Amygdala (tissue), 56 donors: ENCODE measurements at regions not wholly inside any gene's neighbourhood (a gene's known extent, or its start where the extent isn't known, plus 50 kb on each side); places are given as distances from the start of the nearest gene placed in this dataset.
"Not testable (repeated sequence)": the region's sequence is repeated elsewhere in the genome, so short reads cannot be mapped to it uniquely, and the experiment has no call there.

Experiments
- DNase-seq, 56 donors: peaks; one replicate each; lab custom pipeline; 2025; lab: John Stamatoyannopoulos, UW

DNA sequence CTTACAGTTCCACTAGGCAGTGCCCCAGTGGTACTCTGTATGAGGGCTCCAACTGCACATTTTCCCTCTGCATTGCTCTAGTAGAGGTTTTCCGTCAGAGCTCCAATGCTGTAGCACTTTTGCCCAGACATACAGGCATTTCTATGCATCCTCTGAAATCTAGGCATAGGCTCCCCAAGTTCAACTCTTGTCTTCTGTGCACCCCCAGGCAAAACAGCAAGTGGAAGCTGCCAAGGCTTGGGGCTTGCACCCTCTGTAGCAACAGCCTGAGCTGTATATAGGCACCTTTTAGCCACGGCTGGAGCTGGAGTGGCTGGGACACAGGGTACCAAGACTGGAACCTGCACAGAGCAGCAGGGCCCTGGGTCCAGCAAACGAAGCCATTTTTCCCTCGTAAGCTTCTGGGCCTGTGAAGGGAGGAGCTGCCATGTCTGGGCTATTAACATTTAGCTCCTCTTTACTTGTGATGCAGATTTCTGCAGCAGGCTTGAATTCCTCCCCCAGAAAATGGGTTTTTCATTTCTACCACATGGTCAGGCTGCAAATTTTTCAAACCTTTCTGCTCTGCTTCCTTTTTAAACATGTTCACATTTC lies 596.2 kb upstream of the ADGRB3 start:
- no peak for DNase-seq

GRCh38 chr6:68032217-68032616 lies 602.9 kb upstream of the ADGRB3 start:
- no peak for DNase-seq

- DNase-seq = no peak
Observed at GRCh38 chr6:68031054-68031453, 604.0 kb upstream of the ADGRB3 start.

GRCh38 chr6:68026483-68026882 lies 608.6 kb upstream of the ADGRB3 start:
- DNase-seq = no peak

- DNase-seq = no peak
Observed at GRCh38 chr6:68025764-68026163, 609.3 kb upstream of the ADGRB3 start.

DNA sequence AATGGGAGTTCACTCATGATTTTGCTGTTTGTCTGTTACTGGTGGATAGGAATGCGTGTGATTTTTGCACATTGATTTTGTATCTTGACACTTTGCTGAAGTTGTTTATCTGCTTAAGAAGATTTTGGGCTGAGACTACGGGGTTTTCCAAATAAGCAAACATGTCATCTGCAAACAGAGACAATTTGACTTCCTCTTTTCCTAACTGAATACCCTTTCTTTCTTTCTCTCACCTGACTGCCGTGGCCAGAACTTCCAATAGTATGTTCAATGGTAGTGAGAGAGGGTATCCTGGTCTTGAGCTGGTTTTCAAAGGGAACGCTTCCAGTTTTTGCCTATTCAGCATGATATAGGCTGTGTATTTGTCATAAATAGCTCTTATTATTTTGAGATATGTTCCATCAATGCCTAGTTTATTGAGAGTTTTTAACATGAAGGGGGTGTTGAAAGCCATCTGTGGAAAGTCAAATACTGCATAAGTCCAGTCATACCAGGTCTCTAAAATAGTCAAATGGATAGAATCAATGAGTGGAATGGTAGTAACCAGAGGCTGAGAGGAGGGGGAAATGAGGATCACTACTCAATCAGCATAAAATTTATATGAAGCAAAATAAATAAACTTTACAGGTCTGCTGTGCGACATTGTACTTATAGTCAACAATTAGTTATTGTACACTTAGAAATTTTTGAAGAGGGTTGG lies 610.4 kb upstream of the ADGRB3 start:
- no peak for DNase-seq

GRCh38 chr6:68022968-68023367 lies 612.1 kb upstream of the ADGRB3 start:
- DNase-seq = not testable (repeated sequence)

- no peak for DNase-seq
Observed at GRCh38 chr6:68013780-68014515, 621.1 kb upstream of the ADGRB3 start.

DNA sequence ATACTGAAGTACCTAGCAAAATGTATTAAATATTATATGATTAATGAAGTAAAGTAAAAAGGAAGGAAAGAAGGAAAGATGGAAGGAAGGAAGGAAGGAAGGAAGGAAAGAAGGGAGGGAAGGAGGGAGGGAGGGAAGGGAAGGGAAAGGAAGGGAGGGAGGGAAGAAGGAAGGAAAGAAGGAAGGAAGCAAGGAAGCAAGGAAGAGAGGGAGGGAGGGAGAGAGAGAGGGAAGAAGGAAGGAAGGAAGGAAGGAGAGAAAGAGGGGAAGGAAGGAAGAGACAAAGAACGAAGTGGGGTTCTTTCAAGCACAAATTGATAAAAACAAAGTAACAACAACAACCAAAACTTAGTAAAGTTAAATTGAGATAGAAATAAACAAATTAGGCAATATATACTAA lies 622.3 kb upstream of the ADGRB3 start:
- no peak for DNase-seq

- no peak for DNase-seq
Observed at GRCh38 chr6:68010936-68011335, 624.1 kb upstream of the ADGRB3 start.

DNA sequence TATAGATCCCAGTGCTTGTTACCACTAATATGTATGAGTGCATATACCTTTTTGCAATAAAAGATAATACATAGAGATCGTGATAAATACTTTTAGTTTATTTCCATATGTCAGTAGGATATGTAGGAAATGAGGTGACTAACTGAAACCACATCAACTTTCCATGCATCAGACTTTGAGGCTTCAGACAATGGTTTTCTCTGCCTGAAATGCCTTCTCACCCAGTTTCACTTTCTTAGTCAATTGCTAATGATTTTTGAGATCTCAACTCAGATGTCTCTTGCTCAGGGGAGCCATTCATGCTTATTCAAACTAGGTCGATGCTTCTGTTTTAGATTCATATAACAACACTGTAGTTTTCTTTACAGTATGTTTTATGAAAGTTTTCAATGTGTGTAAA lies 626.6 kb upstream of the ADGRB3 start:
- DNase-seq = no peak

GRCh38 chr6:68007717-68008116 lies 627.4 kb upstream of the ADGRB3 start:
- no peak for DNase-seq

DNA sequence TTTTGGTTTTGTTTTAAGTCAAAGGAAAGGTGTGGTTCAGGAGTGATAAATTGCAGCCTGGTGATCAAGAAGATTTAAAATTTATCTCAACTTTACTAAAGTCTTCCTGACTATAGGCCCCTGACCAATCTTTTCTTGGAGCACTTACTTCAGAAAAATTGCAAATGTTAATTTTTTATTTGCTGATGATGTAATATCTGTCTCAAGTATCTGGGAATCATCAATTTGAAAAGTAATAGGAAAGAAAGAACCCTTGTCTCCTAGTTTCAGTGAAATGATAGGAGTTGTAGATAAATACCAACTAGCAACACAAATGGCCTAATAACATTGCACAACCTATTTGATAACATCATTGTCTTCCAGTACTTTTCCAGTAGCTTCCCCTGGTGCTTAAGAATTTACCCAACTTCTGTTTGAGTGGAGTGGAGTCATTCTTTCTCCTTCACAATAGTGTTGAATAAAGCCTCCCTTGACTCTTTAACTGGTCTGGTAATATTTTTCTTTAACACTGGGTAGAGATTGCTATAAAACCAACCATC lies 648.3 kb upstream of the ADGRB3 start:
- DNase-seq = no peak

DNA sequence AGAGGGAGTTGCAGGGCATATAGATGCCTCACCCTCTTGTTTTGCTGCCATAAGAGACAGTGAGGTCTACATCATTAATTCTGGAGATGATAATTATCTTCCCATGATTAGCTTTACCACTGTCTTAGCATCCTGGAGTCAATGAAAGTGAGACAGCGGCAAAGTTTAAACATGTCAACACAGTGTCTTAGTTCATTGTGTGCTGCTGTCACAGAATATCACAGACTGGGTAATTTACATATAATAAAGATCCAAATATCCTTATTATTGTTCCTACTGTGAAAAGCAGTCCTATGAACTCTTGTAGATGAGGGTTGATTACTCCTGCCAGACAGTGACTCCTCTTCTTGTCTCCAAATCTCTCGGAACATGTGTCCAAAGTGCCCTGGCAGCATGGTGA lies 658.6 kb upstream of the ADGRB3 start:
- no peak for DNase-seq

DNA sequence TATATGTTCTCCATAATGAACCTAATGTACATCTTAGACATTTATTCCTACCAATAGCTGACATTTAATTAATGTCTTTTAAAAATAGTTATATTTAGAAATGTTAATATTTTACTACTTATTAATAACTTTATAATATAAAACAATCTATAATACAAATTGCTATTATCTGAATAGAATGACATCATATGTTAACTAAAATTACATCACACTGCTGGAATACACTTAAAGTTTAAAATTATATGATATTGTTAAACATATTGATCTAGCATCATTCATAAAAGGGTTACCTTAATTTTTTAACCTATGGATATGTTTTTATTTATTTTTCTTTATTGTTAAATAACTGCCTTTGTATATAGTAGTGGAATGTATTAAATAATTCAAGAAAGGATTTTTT lies 660.2 kb upstream of the ADGRB3 start:
- DNase-seq = no peak

GRCh38 chr6:67971812-67972211 lies 663.3 kb upstream of the ADGRB3 start:
- DNase-seq = no peak

- DNase-seq = no peak
Observed at GRCh38 chr6:67966830-67967229, 668.3 kb upstream of the ADGRB3 start.

- no peak for DNase-seq
Observed at GRCh38 chr6:67956352-67956751, 678.7 kb upstream of the ADGRB3 start.

- DNase-seq = no peak
Observed at GRCh38 chr6:67952948-67953347, 682.1 kb upstream of the ADGRB3 start.

DNA sequence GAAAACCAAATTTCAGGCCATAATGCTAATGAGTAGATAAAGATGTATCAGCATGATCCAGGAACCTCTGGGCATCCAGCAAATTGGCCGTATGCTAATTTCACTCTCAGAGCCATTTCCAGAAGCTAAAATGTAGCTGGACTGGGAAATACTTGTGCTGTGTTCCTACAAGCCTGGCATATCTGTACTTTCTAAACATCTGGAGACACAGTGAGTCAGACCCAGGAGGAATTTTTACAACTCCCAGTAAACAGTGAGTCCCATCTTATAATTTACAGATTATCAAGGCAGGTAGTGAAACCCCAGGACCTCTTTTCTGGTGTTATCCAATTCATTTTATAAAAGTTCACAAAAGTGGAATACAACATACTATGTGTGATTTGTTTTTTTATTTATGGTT lies 683.0 kb upstream of the ADGRB3 start:
- no peak for DNase-seq

DNA sequence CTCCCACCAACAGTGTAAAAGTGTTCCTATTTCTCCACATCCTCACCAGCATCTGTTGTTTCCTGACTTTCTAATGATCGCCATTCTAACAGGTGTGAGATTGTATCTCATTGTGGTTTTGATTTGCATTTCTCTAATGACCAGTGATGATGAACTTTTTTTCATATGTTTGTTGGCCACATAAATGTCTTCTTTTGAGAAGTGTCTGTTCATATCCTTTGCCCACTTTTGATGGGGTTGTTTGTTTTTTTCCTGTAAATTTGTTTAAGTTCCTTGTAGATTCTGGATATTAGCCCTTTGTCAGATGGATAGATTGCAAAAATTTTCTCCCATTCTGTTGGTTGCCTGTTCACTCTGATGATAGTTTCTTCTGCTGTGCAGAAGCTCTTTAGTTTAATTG lies 687.3 kb upstream of the ADGRB3 start:
- not testable (repeated sequence) for DNase-seq
